H1 (cell line): ENCODE measurements at regions not wholly inside any gene's neighbourhood (a gene's known extent, or its start where the extent isn't known, plus 50 kb on each side); places are given as distances from the start of the nearest gene placed in this dataset.

Experiments
- GTF2F1 ChIP-seq: IDR thresholded peaks from 2 replicates; pipeline ENCODE4 v1.6.1; 2012; ENCODE audit warnings: low read depth, low read length, improper control_type of control experiment, borderline replicate concordance
- HDAC2 ChIP-seq, 2 experiments: fragments of 300-600 bp in 1 of 2; sonication (generic) in 1 of 2; IDR thresholded peaks; 2 replicates each; pipeline ENCODE4 v1.6.1; 2011 to 2012; ENCODE audit warnings: low read depth in 2 of 2, low read length in 2 of 2, mild to moderate bottlenecking in 2 of 2, moderate library complexity in 2 of 2, borderline replicate concordance in 1 of 2, inconsistent platforms in 1 of 2
- PHF8 ChIP-seq: fragments of 200-600 bp; sonication (generic); conservative IDR thresholded peaks from 2 replicates; pipeline ENCODE4 v1.7.1; 2012; ENCODE audit warnings: low read depth, mild to moderate bottlenecking, inconsistent platforms, low read length, moderate library complexity
- RXRA ChIP-seq: IDR thresholded peaks from 2 replicates; pipeline ENCODE4 v1.6.1; 2011; ENCODE audit warnings: low read depth, mild to moderate bottlenecking, low read length, moderate library complexity; ENCODE audit not compliant: insufficient read depth
- SIX5 ChIP-seq: IDR thresholded peaks from 2 replicates; pipeline ENCODE4 v1.6.1; 2011; ENCODE audit warnings: mild to moderate bottlenecking, low read depth, low read length

- no peak for TF ChIP-seq HDAC2 (IDR thresholded peaks at IDR 0.05; ENCODE audit: borderline replicate concordance in 1 of 2, low read depth in 2 of 2, low read length in 2 of 2)
- no peak for TF ChIP-seq RXRA
- TF ChIP-seq SIX5 = no peak
- no peak for TF ChIP-seq PHF8
- no peak for TF ChIP-seq GTF2F1
Observed at GRCh38 chr4:179803857-179804256, 2361.6 kb upstream of the AGA start (continued).
